ENCODE measurements at regions not wholly inside any gene's neighbourhood (a gene's known extent, or its start where the extent isn't known, plus 50 kb on each side); places are given as distances from the start of the nearest gene placed in this dataset.

GRCh38 chr13:58093394-58093793 lies 461.9 kb downstream of the PCDH17 start:
- TF ChIP-seq EZH2phosphoT487 (IDR thresholded peaks at IDR 0.05; ENCODE audit: borderline replicate concordance, low read length) (no peak), CTCF (conservative IDR thresholded peaks at IDR 0.05; ENCODE audit: low read depth, low read length) (no peak), EZH2 (IDR thresholded peaks at IDR 0.05; ENCODE audit: low read length, unreplicated experiment) (no peak)
- no TSS peak for BruUV-seq (replicated peaks)
- Histone ChIP-seq H3K4me3 (ENCODE audit: low read length) (no peak overlapping the region), H3F3A (ENCODE audit: low read length, unreplicated experiment) (no peaks in the 10 kb centered on the region), H3K27ac (ENCODE audit: low read length) (no peak overlapping the region), H3K4me1 (ENCODE audit: insufficient read depth, low read length) (no peaks in the 10 kb centered on the region), H3K79me2 (ENCODE audit: low read length) (no peaks in the 10 kb centered on the region), H3K27me3 (ENCODE audit: low read length) (no peaks in the 10 kb centered on the region), H3K9me3 (ENCODE audit: low read length) (no peaks in the 10 kb centered on the region), H3K9ac (ENCODE audit: low read length) (no peak overlapping the region), H3K36me3 (ENCODE audit: low read depth, low read length) (no peaks in the 10 kb centered on the region), H2AFZ (ENCODE audit: low read length) (no peak overlapping the region), H3K9me2 (replicated peaks; ENCODE audit: low read length) (no peaks in the 10 kb centered on the region), H4K20me1 (ENCODE audit: low read length) (no peaks in the 10 kb centered on the region), H3K4me2 (ENCODE audit: low read length) (no peak overlapping the region)
- CTCF ChIA-PET = no interaction called here
- DNase-seq (no peak), ATAC-seq (no peak)
- POLR2A ChIA-PET (ENCODE audit: unreplicated experiment) = no interaction called here
- intact Hi-C loops (cut with micrococcal nuclease) = no loop called here

- Histone ChIP-seq H3K27me3 (ENCODE audit: low read length) (no peaks in the 10 kb centered on the region), H3K9me3 (ENCODE audit: low read length) (no peaks in the 10 kb centered on the region), H3K79me2 (ENCODE audit: low read length) (no peaks in the 10 kb centered on the region), H3K36me3 (ENCODE audit: low read depth, low read length) (no peaks in the 10 kb centered on the region), H3K9ac (ENCODE audit: low read length) (no peak overlapping the region), H3K4me2 (ENCODE audit: low read length) (no peak overlapping the region), H3K9me2 (replicated peaks; ENCODE audit: low read length) (no peaks in the 10 kb centered on the region), H3K4me3 (ENCODE audit: low read length) (no peak overlapping the region), H3K27ac (ENCODE audit: low read length) (no peak overlapping the region), H3K4me1 (ENCODE audit: insufficient read depth, low read length) (no peaks in the 10 kb centered on the region), H4K20me1 (ENCODE audit: low read length) (no peaks in the 10 kb centered on the region), H3F3A (ENCODE audit: low read length, unreplicated experiment) (no peaks in the 10 kb centered on the region), H2AFZ (ENCODE audit: low read length) (no peak overlapping the region)
- POLR2A ChIA-PET (ENCODE audit: unreplicated experiment) = no interaction called here
- BruUV-seq (replicated peaks) = no TSS peak
- intact Hi-C loops (cut with micrococcal nuclease) = no loop called here
- CTCF ChIA-PET = no interaction called here
- DNase-seq (no peak), ATAC-seq (no peak)
- TF ChIP-seq EZH2 (IDR thresholded peaks at IDR 0.05; ENCODE audit: low read length, unreplicated experiment) = no peak
- no peak for TF ChIP-seq CTCF (conservative IDR thresholded peaks at IDR 0.05; ENCODE audit: low read depth, low read length)
- no peak for TF ChIP-seq EZH2phosphoT487 (IDR thresholded peaks at IDR 0.05; ENCODE audit: borderline replicate concordance, low read length)
Observed at GRCh38 chr13:58097831-58098230, 466.3 kb downstream of the PCDH17 start.

DNA sequence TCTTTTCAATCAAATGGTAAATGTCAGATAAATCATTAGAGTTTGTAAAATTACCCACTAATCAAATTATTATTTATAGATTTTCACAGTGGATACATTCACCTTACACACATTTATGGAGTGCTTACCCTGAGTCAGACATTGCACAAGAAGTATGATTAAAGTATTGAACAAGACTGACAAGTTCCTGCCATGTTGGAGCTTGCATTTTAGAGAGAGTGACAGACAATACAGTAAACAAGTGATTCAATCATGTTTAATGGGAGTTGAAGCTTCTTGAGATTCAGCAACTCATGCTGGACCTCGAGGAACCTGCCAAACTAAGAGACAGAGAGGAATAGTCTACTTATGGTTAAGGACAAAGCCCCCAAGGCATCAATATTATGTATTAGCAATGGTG lies 487.8 kb downstream of the PCDH17 start:
- Histone ChIP-seq H3K4me2 (ENCODE audit: low read length) (no peak overlapping the region), H3K79me2 (ENCODE audit: low read length) (no peaks in the 10 kb centered on the region), H3K9ac (ENCODE audit: low read length) (no peak overlapping the region), H3K27me3 (ENCODE audit: low read length) (no peaks in the 10 kb centered on the region), H4K20me1 (ENCODE audit: low read length) (no peaks in the 10 kb centered on the region), H3K9me3 (ENCODE audit: low read length) (no peaks in the 10 kb centered on the region), H3K9me2 (replicated peaks; ENCODE audit: low read length) (no peaks in the 10 kb centered on the region), H3K4me1 (ENCODE audit: insufficient read depth, low read length) (no peaks in the 10 kb centered on the region), H3K4me3 (ENCODE audit: low read length) (no peak overlapping the region), H3K36me3 (ENCODE audit: low read depth, low read length) (no peaks in the 10 kb centered on the region), H3F3A (ENCODE audit: low read length, unreplicated experiment) (no peaks in the 10 kb centered on the region), H3K27ac (ENCODE audit: low read length) (no peak overlapping the region), H2AFZ (ENCODE audit: low read length) (no peak overlapping the region)
- peak; percentile 4 for DNase-seq
- BruUV-seq (replicated peaks) = no TSS peak
- ATAC-seq = no peak
- intact Hi-C loops (cut with micrococcal nuclease) = no loop called here
- POLR2A ChIA-PET (ENCODE audit: unreplicated experiment) = no interaction called here
- TF ChIP-seq EZH2 (IDR thresholded peaks at IDR 0.05; ENCODE audit: low read length, unreplicated experiment) (no peak), CTCF (conservative IDR thresholded peaks at IDR 0.05; ENCODE audit: low read depth, low read length) (no peak), EZH2phosphoT487 (IDR thresholded peaks at IDR 0.05; ENCODE audit: borderline replicate concordance, low read length) (no peak)
- CTCF ChIA-PET = interaction anchor here (0.6 kb wide), 1 partner anchor 1053 kb away, joined by 7 read pairs; no protein-coding TSS in a partner anchor
